Transverse colon (tissue), 4 donors: ENCODE measurements at regions not wholly inside any gene's neighbourhood (a gene's known extent, or its start where the extent isn't known, plus 50 kb on each side); places are given as distances from the start of the nearest gene placed in this dataset.
"Not testable (repeated sequence)": the region's sequence is repeated elsewhere in the genome, so short reads cannot be mapped to it uniquely, and the experiment has no call there.

Source experiments
- EP300 ChIP-seq: sonication (generic); formaldehyde crosslinking; IDR thresholded peaks from one replicate; pipeline ENCODE4 v1.6.1; 2017; ENCODE audit warnings: antibody characterized with exemption, low read depth
- POLR2A ChIP-seq: fragments of 450-650 bp; IDR thresholded peaks from one replicate; pipeline ENCODE4 v1.6.1; 2016; ENCODE audit warnings: antibody characterized with exemption, mild to moderate bottlenecking, moderate library complexity
- POLR2AphosphoS5 ChIP-seq, 3 donors: sonication (generic); formaldehyde crosslinking; IDR thresholded peaks; one replicate each; pipeline ENCODE4 v1.6.1; 2016; ENCODE audit warnings: antibody characterized with exemption in 3 of 3
- TF ChIP-seq, protein P1 (sequence below), 5 experiments: fragments of 200-600 bp in 3 of 5; fragments of 450-650 bp in 2 of 5; sonication (generic) in 3 of 5; IDR thresholded peaks; 1 replicate in 2 of 5; 2 replicates in 3 of 5; pipeline ENCODE4 v1.5.1; 2016 to 2017; ENCODE audit warnings: antibody characterized with exemption in 5 of 5, inconsistent platforms in 3 of 5, mild to moderate bottlenecking in 2 of 5, moderate library complexity in 1 of 5

DNA sequence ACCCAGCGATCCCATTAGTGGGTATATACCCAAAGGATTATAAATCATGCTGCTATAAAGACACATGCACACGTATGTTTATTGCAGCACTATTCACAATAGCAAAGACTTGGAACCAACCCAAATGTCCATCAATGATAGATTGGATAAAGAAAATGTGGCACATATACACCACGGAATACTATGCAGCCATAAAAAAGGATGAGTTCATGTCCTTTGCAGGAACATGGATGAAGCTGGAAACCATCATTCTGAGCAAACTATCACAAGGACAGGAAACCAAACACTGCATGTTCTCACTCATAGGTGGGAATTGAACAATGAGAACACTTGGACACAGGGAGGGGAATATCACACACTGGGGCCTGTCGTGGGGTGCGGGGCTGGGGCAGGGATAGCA lies 230.0 kb upstream of the RREB1 start:
- TF ChIP-seq, protein P1, sequence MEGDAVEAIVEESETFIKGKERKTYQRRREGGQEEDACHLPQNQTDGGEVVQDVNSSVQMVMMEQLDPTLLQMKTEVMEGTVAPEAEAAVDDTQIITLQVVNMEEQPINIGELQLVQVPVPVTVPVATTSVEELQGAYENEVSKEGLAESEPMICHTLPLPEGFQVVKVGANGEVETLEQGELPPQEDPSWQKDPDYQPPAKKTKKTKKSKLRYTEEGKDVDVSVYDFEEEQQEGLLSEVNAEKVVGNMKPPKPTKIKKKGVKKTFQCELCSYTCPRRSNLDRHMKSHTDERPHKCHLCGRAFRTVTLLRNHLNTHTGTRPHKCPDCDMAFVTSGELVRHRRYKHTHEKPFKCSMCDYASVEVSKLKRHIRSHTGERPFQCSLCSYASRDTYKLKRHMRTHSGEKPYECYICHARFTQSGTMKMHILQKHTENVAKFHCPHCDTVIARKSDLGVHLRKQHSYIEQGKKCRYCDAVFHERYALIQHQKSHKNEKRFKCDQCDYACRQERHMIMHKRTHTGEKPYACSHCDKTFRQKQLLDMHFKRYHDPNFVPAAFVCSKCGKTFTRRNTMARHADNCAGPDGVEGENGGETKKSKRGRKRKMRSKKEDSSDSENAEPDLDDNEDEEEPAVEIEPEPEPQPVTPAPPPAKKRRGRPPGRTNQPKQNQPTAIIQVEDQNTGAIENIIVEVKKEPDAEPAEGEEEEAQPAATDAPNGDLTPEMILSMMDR (IDR thresholded peaks at IDR 0.05) = not testable (repeated sequence)
- not testable (repeated sequence) for TF ChIP-seq POLR2AphosphoS5 (IDR thresholded peaks at IDR 0.05); EP300; POLR2A
